Central memory CD8-positive, alpha-beta T cell (primary cell): ENCODE measurements at regions not wholly inside any gene's neighbourhood (a gene's known extent, or its start where the extent isn't known, plus 50 kb on each side); places are given as distances from the start of the nearest gene placed in this dataset.

Experiments
- ATAC-seq: fragments of 150-1000 bp; cut with Tn5 transposase; replicated peaks from 2 replicates; pipeline ENCODE4 v1.10.0; 2022; ENCODE audit warnings: mild to moderate bottlenecking, moderate FRiP score, moderate number of reproducible peaks; ENCODE audit not compliant: poor library complexity, severe bottlenecking; ENCODE audit errors: extremely low read depth
- DNase-seq, 2 donors: peaks; one replicate each; pipeline ENCODE4 v3.0.0; 2021; ENCODE audit warnings: low spot score in 2 of 2
- H3K27ac Mint-ChIP-seq: one replicate; pipeline ENCODE4 v1.8.0; 2022; ENCODE audit warnings: low read depth, mild to moderate bottlenecking, moderate library complexity, mixed read lengths
- H3K27me3 Mint-ChIP-seq: one replicate; pipeline ENCODE4 v1.8.0; 2022; ENCODE audit warnings: mixed read lengths
- H3K36me3 Mint-ChIP-seq: one replicate; pipeline ENCODE4 v1.8.0; 2022; ENCODE audit warnings: mild to moderate bottlenecking, moderate library complexity, mixed read lengths; ENCODE audit not compliant: insufficient read depth
- H3K4me1 Mint-ChIP-seq: one replicate; pipeline ENCODE4 v1.8.0; 2022; ENCODE audit warnings: mixed read lengths
- H3K4me3 Mint-ChIP-seq: one replicate; pipeline ENCODE4 v1.8.0; 2022; ENCODE audit warnings: mild to moderate bottlenecking, moderate library complexity, mixed read lengths
- H3K9me3 Mint-ChIP-seq: one replicate; pipeline ENCODE4 v1.8.0; 2022; ENCODE audit warnings: mixed read lengths

DNA sequence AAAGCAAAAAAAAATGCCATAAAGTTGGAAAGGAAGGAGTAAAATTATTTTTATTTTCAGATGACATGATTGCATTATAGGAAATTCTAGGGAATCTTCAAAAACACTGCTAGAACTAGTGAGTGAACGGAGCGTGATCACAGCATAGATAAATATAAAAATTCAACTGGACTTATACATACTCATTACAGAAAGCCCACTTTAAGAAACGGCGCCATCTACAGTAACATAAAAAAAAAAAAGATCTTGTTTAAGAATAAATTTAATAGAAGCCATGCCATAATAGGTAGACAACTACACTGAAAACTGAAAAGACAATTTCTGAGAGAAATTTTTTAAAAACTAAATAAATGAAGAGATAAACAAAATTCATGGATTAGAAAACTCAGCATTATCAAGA, 623.1 kb upstream of the MGMT start:
- DNase-seq (no peak), ATAC-seq (no peak)
- H3K36me3 Mint-ChIP-seq: no peaks in the 10 kb centered on the region
- H3K4me3 Mint-ChIP-seq: no peak overlapping the region
- no peaks in the 10 kb centered on the region for H3K9me3 Mint-ChIP-seq
- H3K27me3 Mint-ChIP-seq: no peaks in the 10 kb centered on the region
- H3K27ac Mint-ChIP-seq: no peak overlapping the region
- H3K4me1 Mint-ChIP-seq: no peaks in the 10 kb centered on the region

- Mint-ChIP-seq H3K27ac (no peak overlapping the region), H3K9me3 (no peaks in the 10 kb centered on the region), H3K36me3 (no peaks in the 10 kb centered on the region), H3K27me3 (no peaks in the 10 kb centered on the region), H3K4me3 (no peak overlapping the region), H3K4me1 (no peaks in the 10 kb centered on the region)
- DNase-seq: no peak
- ATAC-seq: no peak
These were observed 620.1 kb upstream of the MGMT start for GRCh38 chr10:128846927-128847326.

- H3K36me3 Mint-ChIP-seq: peaks cover 2% of the 10 kb centered on the region
- DNase-seq: no peak
- no peak overlapping the region for H3K27ac Mint-ChIP-seq
- H3K27me3 Mint-ChIP-seq: no peaks in the 10 kb centered on the region
- H3K4me3 Mint-ChIP-seq: no peak overlapping the region
- ATAC-seq: no peak
- no peaks in the 10 kb centered on the region for H3K9me3 Mint-ChIP-seq
- no peaks in the 10 kb centered on the region for H3K4me1 Mint-ChIP-seq
These were observed 618.2 kb upstream of the MGMT start for GRCh38 chr10:128848810-128849209.

- Mint-ChIP-seq H3K27me3 (no peaks in the 10 kb centered on the region), H3K9me3 (no peaks in the 10 kb centered on the region), H3K4me3 (no peak overlapping the region), H3K4me1 (no peaks in the 10 kb centered on the region), H3K36me3 (peaks cover 2% of the 10 kb centered on the region), H3K27ac (no peak overlapping the region)
- ATAC-seq (no peak), DNase-seq (no peak)
These were observed 616.4 kb upstream of the MGMT start for GRCh38 chr10:128850647-128851046.

- DNase-seq (no peak), ATAC-seq (no peak)
- Mint-ChIP-seq H3K4me3 (no peak overlapping the region), H3K36me3 (peaks cover 2% of the 10 kb centered on the region), H3K9me3 (no peaks in the 10 kb centered on the region), H3K27me3 (no peaks in the 10 kb centered on the region), H3K4me1 (no peaks in the 10 kb centered on the region), H3K27ac (no peak overlapping the region)
These were observed 615.8 kb upstream of the MGMT start for GRCh38 chr10:128851281-128851680.

DNA sequence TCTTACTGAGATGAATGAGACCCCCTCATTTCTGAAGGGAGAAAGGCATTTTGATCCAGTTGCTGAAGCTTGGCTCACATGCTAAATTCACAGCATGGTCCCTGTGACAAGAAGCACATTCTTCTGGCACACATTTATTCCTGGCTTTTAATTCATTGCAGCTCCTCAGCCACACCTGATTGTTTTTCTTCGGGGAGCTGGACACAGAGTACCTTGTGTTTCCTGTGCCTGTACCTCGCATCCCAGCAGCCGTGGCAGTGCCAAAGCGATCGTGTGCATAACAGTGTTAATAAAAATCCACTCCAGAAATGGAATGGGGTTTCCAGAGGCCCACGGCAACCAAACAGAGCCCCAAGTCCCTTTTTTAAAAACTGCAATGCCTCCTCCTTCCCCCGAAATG, 615.3 kb upstream of the MGMT start:
- ATAC-seq (no peak), DNase-seq (no peak)
- Mint-ChIP-seq H3K27ac (no peak overlapping the region), H3K4me3 (no peak overlapping the region), H3K9me3 (no peaks in the 10 kb centered on the region), H3K36me3 (peaks cover 2% of the 10 kb centered on the region), H3K27me3 (no peaks in the 10 kb centered on the region), H3K4me1 (no peaks in the 10 kb centered on the region)

DNA sequence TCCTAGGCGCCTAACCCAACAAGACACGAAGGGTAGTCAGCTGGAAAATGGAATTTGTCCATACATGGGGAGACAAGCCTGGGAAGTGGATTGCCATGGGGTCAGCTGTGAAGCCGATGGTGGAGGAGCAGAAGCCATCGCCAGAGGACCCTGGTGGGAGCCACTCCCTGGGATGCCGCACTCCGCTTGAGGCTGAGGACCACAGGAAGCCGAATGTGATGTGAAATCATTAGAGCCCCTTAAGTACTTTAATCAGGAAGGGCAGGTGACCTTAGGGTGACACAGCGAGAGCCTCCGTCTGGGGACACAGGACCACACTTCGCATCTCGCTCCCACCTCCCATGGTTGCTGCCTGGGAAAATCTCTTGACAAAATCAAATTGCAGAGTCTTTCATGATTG, 614.6 kb upstream of the MGMT start:
- Mint-ChIP-seq H3K9me3 (no peaks in the 10 kb centered on the region), H3K36me3 (peaks cover 2% of the 10 kb centered on the region), H3K27me3 (no peaks in the 10 kb centered on the region), H3K4me1 (no peaks in the 10 kb centered on the region), H3K4me3 (no peak overlapping the region), H3K27ac (no peak overlapping the region)
- DNase-seq (no peak), ATAC-seq (no peak)

GRCh38 chr10:128852902-128853301, 614.1 kb upstream of the MGMT start:
- ATAC-seq (no peak), DNase-seq (no peak)
- Mint-ChIP-seq H3K9me3 (no peaks in the 10 kb centered on the region), H3K36me3 (peaks cover 2% of the 10 kb centered on the region), H3K27ac (no peak overlapping the region), H3K27me3 (no peaks in the 10 kb centered on the region), H3K4me1 (no peaks in the 10 kb centered on the region), H3K4me3 (no peak overlapping the region)

DNA sequence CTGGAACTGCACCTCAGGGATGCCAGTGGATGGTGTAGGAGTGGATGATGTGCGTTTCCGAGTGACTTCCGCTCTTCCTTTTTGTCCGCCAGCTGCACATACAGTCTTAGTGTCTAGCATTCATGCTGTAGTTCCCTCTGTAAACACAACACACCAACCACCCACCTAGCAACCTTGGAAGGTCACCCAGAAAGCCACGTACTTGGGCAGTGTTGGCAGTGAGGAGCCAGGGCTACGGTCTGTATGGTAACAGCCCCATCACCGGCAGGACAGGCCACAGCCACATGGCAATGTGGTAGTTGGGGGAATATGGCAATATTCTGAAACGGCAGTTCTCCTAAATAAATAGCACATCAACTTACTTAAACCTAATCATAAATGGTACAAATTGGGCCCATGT, 613.5 kb upstream of the MGMT start:
- no peak overlapping the region for H3K4me3 Mint-ChIP-seq
- H3K27ac Mint-ChIP-seq: no peak overlapping the region
- no peaks in the 10 kb centered on the region for H3K27me3 Mint-ChIP-seq

GRCh38 chr10:128854204-128854603, 612.8 kb upstream of the MGMT start:
- no peaks in the 10 kb centered on the region for H3K9me3 Mint-ChIP-seq
- DNase-seq: no peak
- no peak for ATAC-seq
- no peaks in the 10 kb centered on the region for H3K4me1 Mint-ChIP-seq
- H3K4me3 Mint-ChIP-seq: no peak overlapping the region
- H3K27ac Mint-ChIP-seq: no peak overlapping the region
- peaks cover 2% of the 10 kb centered on the region for H3K36me3 Mint-ChIP-seq
- H3K27me3 Mint-ChIP-seq: no peaks in the 10 kb centered on the region

More for the DNA sequence above, 613.5 kb upstream of the MGMT start:
- DNase-seq: no peak
- Mint-ChIP-seq H3K36me3 (peaks cover 2% of the 10 kb centered on the region), H3K4me1 (no peaks in the 10 kb centered on the region), H3K9me3 (no peaks in the 10 kb centered on the region)
- no peak for ATAC-seq

- no peaks in the 10 kb centered on the region for H3K27me3 Mint-ChIP-seq
- ATAC-seq (no peak), DNase-seq (no peak)
- H3K36me3 Mint-ChIP-seq: peaks cover 2% of the 10 kb centered on the region
- no peaks in the 10 kb centered on the region for H3K4me1 Mint-ChIP-seq
- H3K9me3 Mint-ChIP-seq: no peaks in the 10 kb centered on the region
- H3K27ac Mint-ChIP-seq: no peak overlapping the region
- H3K4me3 Mint-ChIP-seq: no peak overlapping the region
These were observed 612.1 kb upstream of the MGMT start for GRCh38 chr10:128854963-128855362.

GRCh38 chr10:128855618-128856428, 611.2 kb upstream of the MGMT start:
- no peak overlapping the region for H3K4me3 Mint-ChIP-seq
- H3K36me3 Mint-ChIP-seq: peaks cover 2% of the 10 kb centered on the region
- no peak for ATAC-seq

DNA sequence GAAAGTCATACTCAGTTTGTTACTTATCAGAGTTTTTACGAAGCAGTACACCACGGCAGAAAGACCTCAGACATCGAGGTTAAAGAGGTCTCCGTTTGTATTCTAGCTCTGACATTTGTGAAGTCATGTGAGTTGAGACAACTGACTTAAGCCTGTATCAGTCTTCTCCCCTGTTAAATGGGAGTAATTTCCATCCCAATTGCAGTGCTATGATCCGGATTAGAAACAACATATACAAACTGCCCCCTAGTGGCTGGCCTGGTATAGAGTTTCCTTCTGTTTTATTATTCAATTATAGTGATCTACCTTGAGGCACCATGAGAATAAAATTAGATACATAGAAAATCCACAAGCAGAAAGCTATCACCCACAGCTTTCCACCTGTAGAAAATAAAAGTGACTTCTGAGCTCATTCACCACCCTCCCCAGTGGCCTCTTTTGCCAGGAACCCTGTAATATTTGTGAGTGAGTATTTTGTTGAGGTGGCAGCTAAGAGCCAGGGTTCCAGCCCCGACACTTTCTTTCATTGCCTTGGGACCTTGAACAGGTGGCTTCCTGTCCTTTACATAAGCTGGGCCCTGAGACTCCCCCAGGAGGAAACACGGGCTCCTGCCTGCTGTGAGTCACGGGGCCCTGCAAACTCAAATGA, 607.2 kb upstream of the MGMT start:
- Mint-ChIP-seq H3K27me3 (peaks cover 10% of the 10 kb centered on the region), H3K4me1 (no peaks in the 10 kb centered on the region), H3K36me3 (no peaks in the 10 kb centered on the region), H3K9me3 (no peaks in the 10 kb centered on the region), H3K4me3 (no peak overlapping the region), H3K27ac (no peak overlapping the region)
- no peak for ATAC-seq
- no peak for DNase-seq

More at GRCh38 chr10:128855618-128856428, 611.2 kb upstream of the MGMT start:
- Mint-ChIP-seq H3K27ac (no peak overlapping the region), H3K4me1 (no peaks in the 10 kb centered on the region), H3K27me3 (no peaks in the 10 kb centered on the region), H3K9me3 (no peaks in the 10 kb centered on the region)
- DNase-seq: no peak
